ENCODE measurements at regions not wholly inside any gene's neighbourhood (a gene's known extent, or its start where the extent isn't known, plus 50 kb on each side); places are given as distances from the start of the nearest gene placed in this dataset.

DNA sequence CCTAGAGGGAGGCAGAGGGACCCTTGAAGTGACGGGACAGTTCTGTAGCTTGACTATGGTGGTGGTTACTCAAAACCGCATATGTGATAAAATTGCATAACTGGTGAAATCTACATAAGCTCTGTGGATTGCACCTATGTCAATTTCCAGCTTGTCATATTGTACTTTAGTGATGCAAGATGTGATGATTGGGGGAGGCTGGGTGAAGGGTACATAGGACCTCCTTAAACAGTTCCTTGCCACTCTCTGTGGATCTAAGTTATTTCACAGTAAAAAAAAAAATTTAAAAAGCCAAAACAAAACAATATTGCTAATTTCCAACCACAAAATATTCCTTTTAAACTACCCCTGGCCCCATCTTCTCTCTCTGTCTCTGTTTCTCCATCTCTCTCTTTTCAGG lies 472.6 kb upstream of the SULF2 start:
- no peak overlapping the region for H3K4me3 Mint-ChIP-seq
- H3K27me3 Mint-ChIP-seq: peaks cover 2% of the 10 kb centered on the region
- no peak overlapping the region for H3K27ac Mint-ChIP-seq

GRCh38 chr20:48247961-48248360 lies 462.7 kb upstream of the SULF2 start:
- Mint-ChIP-seq H3K27ac (no peak overlapping the region), H3K9me3 (ENCODE audit: low read depth) (no peaks in the 10 kb centered on the region), H3K4me1 (ENCODE audit: low read depth) (no peaks in the 10 kb centered on the region), H3K4me3 (no peak overlapping the region), H3K27me3 (no peaks in the 10 kb centered on the region), H3K36me3 (no peaks in the 10 kb centered on the region)

More for the DNA sequence above, 472.6 kb upstream of the SULF2 start:
- Mint-ChIP-seq H3K4me1 (ENCODE audit: low read depth) (no peaks in the 10 kb centered on the region), H3K36me3 (no peaks in the 10 kb centered on the region), H3K9me3 (ENCODE audit: low read depth) (peaks cover 4% of the 10 kb centered on the region)

GRCh38 chr20:48246061-48246790 lies 460.9 kb upstream of the SULF2 start:
- Mint-ChIP-seq H3K27ac (no peak overlapping the region), H3K36me3 (no peaks in the 10 kb centered on the region), H3K9me3 (ENCODE audit: low read depth) (no peaks in the 10 kb centered on the region), H3K4me1 (ENCODE audit: low read depth) (no peaks in the 10 kb centered on the region), H3K27me3 (peaks cover 3% of the 10 kb centered on the region), H3K4me3 (no peak overlapping the region)

GRCh38 chr20:48242623-48243022 lies 457.3 kb upstream of the SULF2 start:
- H3K4me3 Mint-ChIP-seq: no peak overlapping the region
- H3K27ac Mint-ChIP-seq: no peak overlapping the region
- peaks cover 3% of the 10 kb centered on the region for H3K27me3 Mint-ChIP-seq
- H3K36me3 Mint-ChIP-seq: no peaks in the 10 kb centered on the region
- no peaks in the 10 kb centered on the region for H3K4me1 Mint-ChIP-seq (ENCODE audit: low read depth)
- H3K9me3 Mint-ChIP-seq (ENCODE audit: low read depth): no peaks in the 10 kb centered on the region

GRCh38 chr20:48241482-48241881 lies 456.2 kb upstream of the SULF2 start:
- H3K27me3 Mint-ChIP-seq: peaks cover 5% of the 10 kb centered on the region
- no peaks in the 10 kb centered on the region for H3K4me1 Mint-ChIP-seq (ENCODE audit: low read depth)
- H3K36me3 Mint-ChIP-seq: no peaks in the 10 kb centered on the region
- H3K4me3 Mint-ChIP-seq: no peak overlapping the region
- no peaks in the 10 kb centered on the region for H3K9me3 Mint-ChIP-seq (ENCODE audit: low read depth)
- no peak overlapping the region for H3K27ac Mint-ChIP-seq

DNA sequence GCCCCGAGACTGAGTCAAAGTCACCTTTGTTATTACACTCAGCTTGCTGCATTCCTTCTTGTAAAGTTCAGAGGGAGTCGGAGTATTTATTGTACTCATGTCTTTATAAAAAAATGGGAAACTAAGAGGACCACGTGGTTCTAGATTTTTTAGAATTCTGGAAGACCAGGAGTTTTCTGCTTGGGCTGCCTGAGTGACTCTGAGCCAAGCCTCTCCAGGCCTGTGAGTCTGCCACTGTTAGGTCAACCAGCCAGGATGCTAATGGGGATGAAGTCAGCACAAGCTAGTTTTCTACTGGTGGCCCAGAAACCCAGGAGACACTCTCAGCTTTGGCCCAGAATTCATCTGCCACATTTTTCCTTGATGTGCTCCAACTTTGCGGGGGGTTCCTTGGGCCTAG lies 453.5 kb upstream of the SULF2 start:
- no peaks in the 10 kb centered on the region for H3K4me1 Mint-ChIP-seq (ENCODE audit: low read depth)
- no peaks in the 10 kb centered on the region for H3K36me3 Mint-ChIP-seq

DNA sequence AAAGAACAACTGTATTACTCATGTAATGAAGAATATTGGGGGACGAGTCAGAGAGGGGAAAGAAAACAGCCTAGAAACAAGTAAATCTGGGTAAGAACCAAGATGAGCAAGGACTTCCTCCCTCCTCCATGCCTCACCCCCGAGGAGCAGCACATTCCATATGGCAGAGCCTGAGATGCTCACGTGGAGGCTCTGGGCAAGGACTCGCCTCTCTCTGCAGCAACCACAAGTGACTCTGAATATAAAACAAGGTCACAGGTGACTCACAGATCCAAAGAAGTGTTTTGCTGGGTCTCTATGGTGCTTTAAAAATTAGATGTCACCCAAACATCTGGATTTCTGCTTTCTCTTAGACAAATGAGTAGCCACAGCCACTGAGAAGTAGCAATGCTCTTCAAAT lies 453.0 kb upstream of the SULF2 start:
- H3K4me3 Mint-ChIP-seq: no peak overlapping the region
- no peaks in the 10 kb centered on the region for H3K36me3 Mint-ChIP-seq
- peaks cover 5% of the 10 kb centered on the region for H3K27me3 Mint-ChIP-seq
- no peak overlapping the region for H3K27ac Mint-ChIP-seq
- H3K9me3 Mint-ChIP-seq (ENCODE audit: low read depth): no peaks in the 10 kb centered on the region
- H3K4me1 Mint-ChIP-seq (ENCODE audit: low read depth): no peaks in the 10 kb centered on the region

More for the DNA sequence above, 453.5 kb upstream of the SULF2 start:
- Mint-ChIP-seq H3K9me3 (ENCODE audit: low read depth) (no peaks in the 10 kb centered on the region), H3K27ac (no peak overlapping the region), H3K27me3 (peaks cover 5% of the 10 kb centered on the region), H3K4me3 (no peak overlapping the region)

DNA sequence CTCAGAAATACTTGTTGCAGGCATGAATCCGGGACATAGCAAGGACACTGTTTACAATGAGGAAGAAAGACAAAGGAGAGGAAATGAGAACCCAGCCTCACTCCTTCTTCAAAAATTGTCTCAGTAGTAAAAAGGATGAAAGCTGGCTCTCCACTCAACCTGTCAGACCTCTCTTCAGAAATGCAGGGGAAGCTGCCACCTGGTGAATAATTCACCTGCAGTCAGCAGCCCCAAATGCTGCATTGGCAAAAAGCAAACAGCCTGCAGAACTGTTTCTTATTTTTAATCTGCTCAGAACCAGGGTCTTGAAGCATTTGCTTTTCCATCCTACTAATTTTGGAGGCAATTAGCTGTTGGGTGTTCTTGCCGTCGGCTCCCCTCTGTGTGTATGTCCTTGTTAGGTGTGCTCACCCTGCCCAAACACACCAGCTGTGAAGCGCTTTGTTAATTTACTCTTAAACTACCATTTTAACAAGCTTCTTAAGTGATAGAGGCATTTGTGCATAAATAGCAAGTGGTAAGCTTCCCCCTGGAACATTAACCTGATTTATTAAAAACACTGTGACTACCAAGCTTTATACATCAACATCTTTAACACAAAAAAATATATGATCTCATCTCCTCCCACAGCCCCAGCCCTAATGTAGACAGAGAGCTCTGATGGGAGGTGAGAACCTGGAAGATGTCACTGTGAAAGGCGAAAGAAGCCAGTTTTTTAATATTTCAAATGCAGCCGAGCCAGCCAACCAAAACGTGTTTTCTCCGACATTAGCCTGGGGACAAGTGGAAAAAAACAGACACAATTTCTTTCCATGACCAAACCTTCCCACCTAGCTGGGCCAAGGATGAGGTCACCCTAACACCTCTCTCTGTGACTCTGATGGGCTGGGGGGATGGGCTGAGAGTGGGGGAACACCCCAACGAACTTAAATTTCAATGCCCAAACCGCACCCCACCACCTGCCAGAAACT lies 451.0 kb upstream of the SULF2 start:
- H3K36me3 Mint-ChIP-seq: peaks cover 2% of the 10 kb centered on the region
- H3K4me3 Mint-ChIP-seq: no peak overlapping the region
- peaks cover 2% of the 10 kb centered on the region for H3K27me3 Mint-ChIP-seq
- no peak overlapping the region for H3K27ac Mint-ChIP-seq
- H3K4me1 Mint-ChIP-seq (ENCODE audit: low read depth): no peaks in the 10 kb centered on the region
- no peaks in the 10 kb centered on the region for H3K9me3 Mint-ChIP-seq (ENCODE audit: low read depth)

- Mint-ChIP-seq H3K4me1 (ENCODE audit: low read depth) (no peaks in the 10 kb centered on the region), H3K27ac (no peak overlapping the region), H3K4me3 (no peak overlapping the region), H3K36me3 (peaks cover 2% of the 10 kb centered on the region), H3K9me3 (ENCODE audit: low read depth) (no peaks in the 10 kb centered on the region), H3K27me3 (peaks cover 2% of the 10 kb centered on the region)
Measured at GRCh38 chr20:48234951-48235350, 449.7 kb upstream of the SULF2 start.

DNA sequence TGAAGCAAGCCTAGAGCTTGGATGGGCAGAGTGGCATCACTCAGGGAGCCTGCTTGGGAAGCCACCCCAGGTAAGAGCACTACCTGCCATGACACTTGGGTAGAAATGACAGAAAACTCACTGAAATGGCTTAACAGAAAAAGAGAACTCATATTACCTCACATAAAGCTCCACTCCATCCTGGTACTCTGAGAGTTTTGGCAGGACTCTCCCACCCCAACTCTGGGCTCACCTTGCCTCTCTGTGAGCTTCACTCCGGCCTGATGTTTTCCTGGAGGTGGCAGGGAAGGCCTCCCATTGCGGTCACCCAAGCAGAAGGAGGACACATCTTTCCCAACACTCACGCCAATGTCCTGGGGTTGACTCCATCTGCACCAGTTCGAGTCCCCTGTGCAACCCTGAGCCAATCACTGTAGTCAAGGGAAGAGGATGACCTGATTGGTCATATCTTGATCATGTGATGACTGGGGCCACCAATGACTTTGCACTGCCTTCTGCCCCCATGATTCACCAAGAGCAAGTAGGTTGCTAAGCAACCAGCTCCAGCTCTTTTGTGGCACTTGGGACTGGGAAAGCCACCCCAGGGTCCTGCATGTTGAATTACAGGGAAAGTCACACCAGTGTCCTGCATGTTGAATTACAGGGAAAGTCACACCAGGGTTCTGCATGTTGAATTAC lies 446.1 kb upstream of the SULF2 start:
- peaks cover 2% of the 10 kb centered on the region for H3K27me3 Mint-ChIP-seq
- no peaks in the 10 kb centered on the region for H3K4me1 Mint-ChIP-seq (ENCODE audit: low read depth)
- no peaks in the 10 kb centered on the region for H3K9me3 Mint-ChIP-seq (ENCODE audit: low read depth)
- H3K4me3 Mint-ChIP-seq: no peak overlapping the region
- H3K36me3 Mint-ChIP-seq: peaks cover 2% of the 10 kb centered on the region
- H3K27ac Mint-ChIP-seq: no peak overlapping the region

DNA sequence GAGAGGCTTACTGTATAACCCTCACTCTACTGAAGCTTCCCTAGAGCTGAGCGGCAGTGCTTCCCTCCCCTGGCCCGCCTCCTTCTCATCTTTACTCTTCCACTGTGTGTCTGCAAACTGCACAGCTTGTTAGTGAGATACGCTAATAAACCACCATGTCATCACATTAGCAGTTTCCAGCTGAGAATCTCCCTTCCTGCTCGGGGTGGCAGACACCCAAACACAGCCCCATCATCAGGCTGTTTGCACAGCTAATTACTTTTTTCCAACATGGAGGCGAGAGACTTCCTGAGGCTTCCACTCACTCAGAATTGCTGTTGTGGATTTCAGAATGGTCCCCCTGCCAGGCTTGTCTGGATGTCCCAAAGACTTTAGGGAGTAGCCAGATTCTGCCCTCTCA lies 444.9 kb upstream of the SULF2 start:
- no peak overlapping the region for H3K27ac Mint-ChIP-seq
- H3K36me3 Mint-ChIP-seq: peaks cover 2% of the 10 kb centered on the region

DNA sequence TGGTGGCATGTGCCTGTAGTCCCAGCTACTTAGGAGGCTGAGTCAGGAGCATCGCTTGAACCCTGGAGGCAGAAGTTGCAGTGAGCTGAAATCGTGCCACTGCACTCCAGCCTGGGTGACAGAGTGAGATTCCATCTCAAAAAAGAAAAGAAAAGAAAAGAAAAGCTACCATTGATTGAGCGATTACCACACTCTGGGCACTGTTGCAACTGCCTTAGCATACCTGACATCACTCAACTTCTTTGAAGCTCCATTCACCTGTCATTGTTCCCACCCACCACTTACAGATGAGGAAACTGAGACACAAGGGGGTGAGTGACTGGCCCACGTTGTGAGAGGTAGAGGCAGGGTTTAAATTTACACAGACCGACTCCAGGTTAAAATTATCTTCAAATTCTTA lies 442.1 kb upstream of the SULF2 start:
- H3K27me3 Mint-ChIP-seq: peaks cover 5% of the 10 kb centered on the region
- no peaks in the 10 kb centered on the region for H3K36me3 Mint-ChIP-seq
- no peaks in the 10 kb centered on the region for H3K9me3 Mint-ChIP-seq (ENCODE audit: low read depth)
- no peaks in the 10 kb centered on the region for H3K4me1 Mint-ChIP-seq (ENCODE audit: low read depth)
- H3K4me3 Mint-ChIP-seq: no peak overlapping the region
- H3K27ac Mint-ChIP-seq: no peak overlapping the region

More for the DNA sequence above, 444.9 kb upstream of the SULF2 start:
- H3K4me1 Mint-ChIP-seq (ENCODE audit: low read depth): no peaks in the 10 kb centered on the region
- no peaks in the 10 kb centered on the region for H3K9me3 Mint-ChIP-seq (ENCODE audit: low read depth)
- H3K4me3 Mint-ChIP-seq: no peak overlapping the region
- peaks cover 2% of the 10 kb centered on the region for H3K27me3 Mint-ChIP-seq

- Mint-ChIP-seq H3K4me3 (no peak overlapping the region), H3K36me3 (no peaks in the 10 kb centered on the region), H3K4me1 (ENCODE audit: low read depth) (no peaks in the 10 kb centered on the region), H3K27ac (no peak overlapping the region), H3K9me3 (ENCODE audit: low read depth) (no peaks in the 10 kb centered on the region), H3K27me3 (peaks cover 5% of the 10 kb centered on the region)
Measured at GRCh38 chr20:48226642-48227041, 441.4 kb upstream of the SULF2 start.

DNA sequence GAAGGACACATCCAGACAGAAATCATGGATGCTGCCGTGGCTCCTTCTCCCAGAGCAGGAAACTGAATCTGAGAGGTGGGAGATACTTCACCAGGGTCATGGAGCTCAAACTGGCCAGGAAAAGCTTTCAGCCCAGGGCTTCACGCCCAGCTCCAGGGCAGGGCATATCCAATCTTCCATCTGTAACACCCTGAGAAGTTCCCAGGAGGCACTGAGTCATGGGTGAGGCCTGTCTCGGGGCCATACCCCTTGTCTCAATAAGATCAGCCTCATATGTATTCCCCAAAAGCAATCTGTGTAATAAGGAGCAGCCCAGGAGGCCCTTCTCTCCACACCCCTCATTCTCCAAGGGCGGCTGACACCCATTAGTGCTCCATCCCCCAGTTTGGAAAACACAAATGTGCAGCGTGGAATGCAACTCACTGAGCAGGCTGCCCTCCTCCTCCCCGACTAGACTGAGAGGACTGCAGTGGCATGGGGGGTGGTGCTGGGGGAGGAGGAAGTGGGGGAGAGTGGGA lies 439.3 kb upstream of the SULF2 start:
- H3K4me1 Mint-ChIP-seq (ENCODE audit: low read depth): no peaks in the 10 kb centered on the region
- H3K27ac Mint-ChIP-seq: no peak overlapping the region
- no peaks in the 10 kb centered on the region for H3K36me3 Mint-ChIP-seq
- H3K4me3 Mint-ChIP-seq: no peak overlapping the region
- no peaks in the 10 kb centered on the region for H3K9me3 Mint-ChIP-seq (ENCODE audit: low read depth)
- peaks cover 3% of the 10 kb centered on the region for H3K27me3 Mint-ChIP-seq

GRCh38 chr20:48223715-48224114 lies 438.4 kb upstream of the SULF2 start:
- H3K27ac Mint-ChIP-seq: no peak overlapping the region
- no peaks in the 10 kb centered on the region for H3K36me3 Mint-ChIP-seq
- H3K9me3 Mint-ChIP-seq (ENCODE audit: low read depth): no peaks in the 10 kb centered on the region
- no peaks in the 10 kb centered on the region for H3K4me1 Mint-ChIP-seq (ENCODE audit: low read depth)
- H3K27me3 Mint-ChIP-seq: peaks cover 3% of the 10 kb centered on the region
- no peak overlapping the region for H3K4me3 Mint-ChIP-seq

Measured in activated naive CD8-positive, alpha-beta T cell (primary cell).